Ovary (tissue), 3 donors: ENCODE measurements at regions not wholly inside any gene's neighbourhood (a gene's known extent, or its start where the extent isn't known, plus 50 kb on each side); places are given as distances from the start of the nearest gene placed in this dataset.

ENCODE experiments used
- CTCF ChIP-seq, 3 donors: fragments of 450-650 bp in 2 of 3; fragments of 200-600 bp in 1 of 3; IDR thresholded peaks; one replicate each; pipeline versions ENCODE4 v1.5.1 to v1.8.0; 2016 to 2022; ENCODE audit warnings: antibody characterized with exemption in 3 of 3, mild to moderate bottlenecking in 1 of 3
- EP300 ChIP-seq: sonication (generic); formaldehyde crosslinking; IDR thresholded peaks from one replicate; pipeline ENCODE4 v1.6.1; 2017; ENCODE audit warnings: antibody characterized with exemption
- POLR2A ChIP-seq: fragments of 450-650 bp; IDR thresholded peaks from one replicate; pipeline ENCODE4 v1.6.1; 2017; ENCODE audit warnings: antibody characterized with exemption, mild to moderate bottlenecking, moderate library complexity
- donor health status: DM: no; HTN: no; CAD: no.

DNA sequence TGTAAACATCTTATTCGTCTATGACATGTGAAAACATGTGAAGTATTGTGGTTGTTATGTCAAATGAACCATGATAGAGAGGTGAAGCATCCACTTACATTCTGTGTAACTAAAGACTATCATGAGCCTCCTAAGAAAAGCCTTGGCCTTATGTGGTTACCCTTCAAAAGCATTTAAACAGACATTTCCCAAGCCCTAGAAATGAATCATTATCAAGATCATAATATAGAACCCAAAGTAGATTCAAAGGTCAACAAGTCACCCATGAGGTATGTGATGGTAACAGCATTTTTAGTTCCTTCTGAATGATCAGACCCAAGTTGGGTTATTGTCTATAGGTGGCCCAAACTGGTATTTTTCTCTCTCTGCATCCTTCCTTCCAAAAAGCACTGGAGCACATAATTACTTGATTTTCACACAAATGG is 408.0 kb downstream of the TBL1XR1 start:
- TF ChIP-seq CTCF (IDR thresholded peaks at IDR 0.05): no peak
- TF ChIP-seq POLR2A: no peak
- no peak for TF ChIP-seq EP300
